Neuronal stem cell (in vitro differentiated cells): ENCODE measurements at regions not wholly inside any gene's neighbourhood (a gene's known extent, or its start where the extent isn't known, plus 50 kb on each side); places are given as distances from the start of the nearest gene placed in this dataset.

Experiments used
- DNase-seq: peaks from one replicate; pipeline ENCODE4 v3.0.0-alpha.2; 2013; ENCODE audit warnings: low spot score
- H2AFZ ChIP-seq: one replicate; pipeline ENCODE4 v1.6.1; 2013; ENCODE audit warnings: mild to moderate bottlenecking, low read length, inconsistent platforms
- H2AK5ac ChIP-seq: 2 replicates; pipeline ENCODE4 v1.6.1; 2013; ENCODE audit warnings: low read depth, mild to moderate bottlenecking, inconsistent platforms, low read length, moderate library complexity, mixed read lengths
- H2BK120ac ChIP-seq: 2 replicates; pipeline ENCODE4 v1.6.1; 2013; ENCODE audit warnings: low read depth, mild to moderate bottlenecking, inconsistent platforms, low read length, moderate library complexity, mixed read lengths
- H2BK12ac ChIP-seq: one replicate; pipeline ENCODE4 v1.6.1; 2013; ENCODE audit warnings: low read length, inconsistent platforms
- H2BK15ac ChIP-seq: 2 replicates; pipeline ENCODE4 v1.6.1; 2013; ENCODE audit warnings: mild to moderate bottlenecking, low read length, inconsistent platforms, mixed read lengths
- H2BK5ac ChIP-seq: one replicate; pipeline ENCODE4 v1.6.1; 2013; ENCODE audit warnings: inconsistent platforms, mild to moderate bottlenecking, low read length, moderate library complexity
- H3K14ac ChIP-seq: one replicate; pipeline ENCODE4 v1.6.1; 2013; ENCODE audit warnings: low read length, inconsistent platforms
- H3K18ac ChIP-seq: 2 replicates; pipeline ENCODE4 v1.6.1; 2013; ENCODE audit warnings: low read length, inconsistent platforms
- H3K23ac ChIP-seq: 2 replicates; pipeline ENCODE4 v1.6.1; 2013; ENCODE audit warnings: low read depth, mild to moderate bottlenecking, mixed read lengths, low read length, inconsistent platforms; ENCODE audit not compliant: poor library complexity
- H3K27ac ChIP-seq: replicated peaks from 3 replicates; pipeline ENCODE4 v1.5.1; 2013; ENCODE audit warnings: low read length, inconsistent platforms
- H3K27me3 ChIP-seq, 3 experiments: 2 replicates each; pipeline ENCODE4 v1.6.1; 2013; ENCODE audit warnings: low read length in 3 of 3, mild to moderate bottlenecking in 2 of 3, inconsistent platforms in 1 of 3, low read depth in 1 of 3, mixed read lengths in 1 of 3, moderate library complexity in 1 of 3; ENCODE audit not compliant: control insufficient read depth in 3 of 3, insufficient read depth in 3 of 3
- H3K36me3 ChIP-seq, 2 donors: replicated peaks in 1 of 2; 2 replicates each; pipeline ENCODE4 v1.6.1; 2013; ENCODE audit warnings: low read length in 2 of 2; ENCODE audit not compliant: control insufficient read depth in 2 of 2, insufficient read depth in 2 of 2
- H3K4ac ChIP-seq: 2 replicates; pipeline ENCODE4 v1.6.1; 2013; ENCODE audit warnings: inconsistent platforms, mild to moderate bottlenecking, low read length, moderate library complexity
- H3K4me1 ChIP-seq, 2 donors: 1 replicate in 1 of 2; 2 replicates in 1 of 2; pipeline ENCODE4 v1.6.1; 2013; ENCODE audit warnings: low read length in 2 of 2, low read depth in 1 of 2; ENCODE audit not compliant: control insufficient read depth in 2 of 2, insufficient read depth in 1 of 2
- H3K4me2 ChIP-seq: one replicate; pipeline ENCODE4 v1.6.1; 2013; ENCODE audit warnings: mild to moderate bottlenecking, low read length, inconsistent platforms; ENCODE audit not compliant: insufficient read depth, poor library complexity, severe bottlenecking
- H3K4me3 ChIP-seq, 2 donors: 2 replicates each; pipeline ENCODE4 v1.5.1; 2013; ENCODE audit warnings: low read length in 2 of 2, mild to moderate bottlenecking in 2 of 2, inconsistent platforms in 1 of 2, moderate library complexity in 1 of 2
- H3K79me1 ChIP-seq: one replicate; pipeline ENCODE4 v1.6.1; 2013; ENCODE audit warnings: low read depth, mild to moderate bottlenecking, inconsistent platforms, low read length, moderate library complexity
- H3K9ac ChIP-seq: one replicate; pipeline ENCODE4 v1.6.1; 2013; ENCODE audit warnings: mild to moderate bottlenecking, low read depth, low read length, inconsistent platforms; ENCODE audit not compliant: poor library complexity
- H3K9me3 ChIP-seq, 2 donors: replicated peaks in 1 of 2; 2 replicates each; pipeline versions ENCODE3 to v1.6.1; 2013; ENCODE audit warnings: low read length in 2 of 2, mild to moderate bottlenecking in 2 of 2, inconsistent platforms in 1 of 2, low read depth in 1 of 2, mixed read lengths in 1 of 2, moderate library complexity in 1 of 2; ENCODE audit not compliant: control insufficient read depth in 2 of 2, insufficient read depth in 1 of 2
- H4K8ac ChIP-seq: one replicate; pipeline ENCODE4 v1.6.1; 2013; ENCODE audit warnings: low read depth, mild to moderate bottlenecking, inconsistent platforms, low read length, moderate library complexity
- H4K91ac ChIP-seq: one replicate; pipeline ENCODE4 v1.6.1; 2013; ENCODE audit warnings: low read length, low read depth, mild to moderate bottlenecking, inconsistent platforms; ENCODE audit not compliant: poor library complexity
- WGBS, 2 donors: extraction: QIAGEN DNeasy Blood & Tissue Kit; methylation state at CpG; one replicate each; pipeline ENCODE4 v1.1.7; 2013; ENCODE audit warnings: missing lambda C conversion rate in 2 of 2, mixed read lengths in 1 of 2; ENCODE audit not compliant: insufficient read length in 2 of 2, insufficient replicate concordance in 1 of 2; ENCODE audit errors: extremely low coverage in 2 of 2; 5-methylcytosine and 5-hydroxymethylcytosine counted together

- no peak overlapping the region for H2BK120ac ChIP-seq
- no peak overlapping the region for H3K4me3 ChIP-seq
- no peaks in the 10 kb centered on the region for H3K79me1 ChIP-seq
- no peaks in the 10 kb centered on the region for H3K36me3 ChIP-seq
- no peak overlapping the region for H2AK5ac ChIP-seq
- no peak overlapping the region for H3K4me2 ChIP-seq
- no peak overlapping the region for H3K18ac ChIP-seq
- H3K9me3 ChIP-seq, result no peaks in the 10 kb centered on the region
- no peak overlapping the region for H3K27ac ChIP-seq
- H3K23ac ChIP-seq, result no peak overlapping the region
- H4K8ac ChIP-seq, result no peak overlapping the region
- H2BK12ac ChIP-seq, result no peak overlapping the region
- no peaks in the 10 kb centered on the region for H3K4me1 ChIP-seq
- WGBS, 2 donors, result no CpG with 5 or more reads among the region's 1 CpG
- no peak overlapping the region for H3K14ac ChIP-seq
- H2BK15ac ChIP-seq, result no peak overlapping the region
- no peak overlapping the region for H3K4ac ChIP-seq
- no peaks in the 10 kb centered on the region for H3K27me3 ChIP-seq
- DNase-seq, result no peak
- H3K9ac ChIP-seq, result no peak overlapping the region
- H2AFZ ChIP-seq, result no peak overlapping the region
- H2BK5ac ChIP-seq, result no peak overlapping the region
- H4K91ac ChIP-seq, result no peak overlapping the region
These were observed 348.1 kb downstream of the SOCS6 start for GRCh38 chr18:70636991-70637390.

- Histone ChIP-seq H2AK5ac (no peak overlapping the region), H3K14ac (no peak overlapping the region), H2BK15ac (no peak overlapping the region), H3K36me3 (no peaks in the 10 kb centered on the region), H3K18ac (no peak overlapping the region), H3K27me3 (no peaks in the 10 kb centered on the region), H3K79me1 (no peaks in the 10 kb centered on the region), H3K27ac (no peak overlapping the region), H3K4me2 (no peak overlapping the region), H4K8ac (no peak overlapping the region), H2BK12ac (no peak overlapping the region), H4K91ac (no peak overlapping the region), H3K4ac (no peak overlapping the region), H3K9ac (no peak overlapping the region), H2BK120ac (no peak overlapping the region), H2AFZ (no peak overlapping the region), H2BK5ac (no peak overlapping the region), H3K4me3 (no peak overlapping the region), H3K23ac (no peak overlapping the region), H3K4me1 (no peaks in the 10 kb centered on the region), H3K9me3 (no peaks in the 10 kb centered on the region)
- DNase-seq, result no peak
- no CpG with 5 or more reads among the region's 3 CpGs for WGBS, 2 donors
These were observed 345.8 kb downstream of the SOCS6 start for GRCh38 chr18:70634576-70635147.

- no peak overlapping the region for H3K27ac ChIP-seq
- no peak overlapping the region for H3K14ac ChIP-seq
- H2BK5ac ChIP-seq, result no peak overlapping the region
- no CpG with 5 or more reads among the region's 4 CpGs for WGBS, 2 donors
- no peak overlapping the region for H4K8ac ChIP-seq
- H3K4me3 ChIP-seq, result no peak overlapping the region
- no peak overlapping the region for H2BK15ac ChIP-seq
- no peak overlapping the region for H4K91ac ChIP-seq
- H3K9ac ChIP-seq, result no peak overlapping the region
- no peak overlapping the region for H2BK12ac ChIP-seq
- no peak overlapping the region for H3K4me2 ChIP-seq
- no peak overlapping the region for H2AFZ ChIP-seq
- H3K36me3 ChIP-seq, result no peaks in the 10 kb centered on the region
- H3K27me3 ChIP-seq, result no peaks in the 10 kb centered on the region
- no peaks in the 10 kb centered on the region for H3K79me1 ChIP-seq
- no peaks in the 10 kb centered on the region for H3K9me3 ChIP-seq
- H2BK120ac ChIP-seq, result no peak overlapping the region
- DNase-seq, result no peak
- no peaks in the 10 kb centered on the region for H3K4me1 ChIP-seq
- no peak overlapping the region for H3K23ac ChIP-seq
- H3K18ac ChIP-seq, result no peak overlapping the region
- no peak overlapping the region for H3K4ac ChIP-seq
- H2AK5ac ChIP-seq, result no peak overlapping the region
These were observed 338.4 kb downstream of the SOCS6 start for GRCh38 chr18:70627182-70627802.

DNA sequence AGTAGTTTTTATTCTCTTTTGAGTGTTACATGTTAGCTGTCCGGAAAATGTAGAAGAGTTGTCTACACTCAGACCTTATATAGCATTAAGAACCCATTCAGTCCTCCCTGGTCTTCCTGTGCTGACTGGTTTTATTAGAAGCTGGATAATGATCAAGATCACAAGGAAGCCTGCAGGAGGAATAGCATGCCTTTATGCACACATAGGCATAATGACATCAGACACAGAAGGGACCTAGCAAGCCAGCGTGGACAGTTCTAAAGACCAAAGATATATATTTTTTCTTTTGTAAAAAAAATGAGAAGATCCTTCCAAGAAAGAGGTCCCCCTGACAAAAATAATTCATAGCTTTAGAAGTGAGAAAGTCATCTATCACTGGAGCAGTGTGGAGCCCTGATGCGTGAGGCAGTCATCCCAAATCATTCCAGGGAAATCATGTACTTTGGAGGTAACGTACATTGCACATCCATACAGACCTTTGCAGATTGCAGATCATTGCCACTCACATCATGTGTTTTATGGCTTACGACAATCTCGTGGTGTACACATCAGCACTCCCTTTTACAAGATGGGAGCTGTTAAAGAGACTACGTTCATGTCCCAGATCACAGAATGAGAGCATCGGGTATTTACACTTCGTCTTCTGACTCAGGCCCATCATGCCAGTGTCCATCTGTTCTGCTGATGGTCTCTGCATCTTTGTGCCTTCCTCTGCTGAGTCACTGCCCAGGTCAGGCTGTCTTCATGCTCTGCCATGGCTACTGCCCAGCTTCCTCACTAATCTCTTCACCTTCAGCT lies 334.0 kb downstream of the SOCS6 start:
- Histone ChIP-seq H2BK12ac (no peak overlapping the region), H2BK15ac (no peak overlapping the region), H3K36me3 (no peaks in the 10 kb centered on the region), H2AK5ac (no peak overlapping the region), H2AFZ (no peak overlapping the region), H4K91ac (no peak overlapping the region), H2BK5ac (no peak overlapping the region), H2BK120ac (no peak overlapping the region), H3K4me2 (no peak overlapping the region), H4K8ac (no peak overlapping the region), H3K4ac (no peak overlapping the region), H3K9ac (no peak overlapping the region), H3K4me3 (no peak overlapping the region), H3K27me3 (no peaks in the 10 kb centered on the region), H3K27ac (no peak overlapping the region), H3K4me1 (no peaks in the 10 kb centered on the region), H3K23ac (no peak overlapping the region), H3K79me1 (no peaks in the 10 kb centered on the region), H3K18ac (no peak overlapping the region), H3K9me3 (no peaks in the 10 kb centered on the region), H3K14ac (no peak overlapping the region)
- no peak for DNase-seq
- no CpG with 5 or more reads among the region's 9 CpGs for WGBS, 2 donors
